GM18858 (cell line): ENCODE measurements at regions not wholly inside any gene's neighbourhood (a gene's known extent, or its start where the extent isn't known, plus 50 kb on each side); places are given as distances from the start of the nearest gene placed in this dataset.
"Not testable (repeated sequence)": the region's sequence is repeated elsewhere in the genome, so short reads cannot be mapped to it uniquely, and the experiment has no call there.

Experiments used
- ATAC-seq: cut with Tn5 transposase; IDR thresholded peaks from one replicate; pipeline ENCODE4 v1.9.1; 2021; ENCODE audit not compliant: unreplicated experiment

DNA sequence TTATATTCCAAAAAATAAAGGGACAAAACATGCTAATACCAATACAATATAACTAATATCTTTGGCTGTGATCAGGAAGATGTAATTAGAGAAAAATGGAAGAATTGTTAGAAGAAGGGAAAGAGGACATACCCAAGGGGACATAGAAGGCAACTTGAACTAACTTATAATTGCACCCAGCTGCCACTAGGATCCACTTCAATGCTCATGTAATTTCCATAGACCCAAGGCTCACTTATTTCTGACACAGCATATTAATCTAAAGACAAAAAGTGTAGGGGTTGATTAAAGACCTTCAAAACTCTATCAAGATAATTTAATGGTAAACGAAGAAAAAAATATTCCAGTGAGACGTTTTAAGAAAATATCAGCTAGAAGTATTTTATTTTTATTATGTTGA is 396.0 kb upstream of the ADGRB3 start:
- ATAC-seq, result no peak

GRCh38 chr6:68238097-68238601 is 396.9 kb upstream of the ADGRB3 start:
- peak; percentile 50 for ATAC-seq

DNA sequence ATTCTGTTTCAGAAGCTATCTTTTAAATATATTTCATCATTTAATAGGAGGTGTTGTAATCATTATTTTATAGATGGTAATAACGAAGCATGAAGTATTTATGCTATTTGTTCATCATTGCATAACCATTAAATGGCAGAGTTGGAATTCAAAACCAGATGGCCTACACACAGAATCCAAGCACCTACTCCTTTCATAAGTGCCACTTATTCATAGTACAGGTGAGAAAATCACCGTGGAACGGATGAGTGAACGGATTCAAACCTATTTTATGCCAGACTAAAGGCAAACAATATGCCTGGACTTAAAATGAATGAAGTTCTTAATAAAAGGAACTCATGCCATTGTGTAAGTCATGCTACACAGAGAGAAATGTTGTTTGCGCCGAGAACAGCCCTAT is 397.9 kb upstream of the ADGRB3 start:
- no peak for ATAC-seq

DNA sequence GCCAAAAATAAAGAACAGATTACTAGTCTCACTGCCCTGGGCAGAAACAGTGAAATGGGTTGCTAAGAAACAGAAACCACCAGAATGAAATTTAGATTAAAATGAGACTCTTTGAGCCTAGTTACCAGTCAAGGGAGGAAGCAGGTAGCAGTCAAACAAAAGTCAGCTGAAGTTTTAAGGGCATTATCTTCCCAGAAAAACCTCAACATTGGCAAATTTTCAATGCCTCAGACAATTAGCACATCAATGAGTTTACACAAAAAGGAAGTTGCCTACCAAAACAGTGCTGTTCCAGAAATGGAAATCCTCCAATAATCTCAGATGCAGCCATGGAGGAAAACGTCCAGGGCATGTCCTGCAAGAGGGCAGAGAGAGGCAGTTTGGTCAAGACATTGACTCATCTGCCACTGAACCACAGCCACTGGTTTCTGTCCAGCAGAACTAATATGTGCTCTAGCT is 399.7 kb upstream of the ADGRB3 start:
- no peak for ATAC-seq

DNA sequence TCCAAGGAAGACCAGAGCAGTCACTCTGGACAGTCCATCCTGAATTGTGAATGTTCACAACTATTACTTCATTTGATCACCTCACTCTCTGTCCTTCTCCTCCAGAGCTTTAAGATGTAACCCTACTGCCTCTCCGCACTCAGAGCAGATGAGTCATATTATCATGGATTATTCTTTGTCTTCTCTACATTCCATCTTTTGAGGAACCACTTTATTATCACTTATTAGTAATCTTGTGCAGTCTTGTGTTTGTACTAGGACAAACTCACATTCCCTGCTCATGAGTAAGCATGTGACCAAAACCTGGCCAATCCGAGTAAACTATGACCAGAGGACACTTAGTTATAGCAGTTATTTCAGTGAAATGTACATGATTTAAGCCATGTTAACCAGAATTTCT is 401.5 kb upstream of the ADGRB3 start:
- no peak for ATAC-seq

GRCh38 chr6:68229566-68229965 is 405.5 kb upstream of the ADGRB3 start:
- ATAC-seq, result no peak

DNA sequence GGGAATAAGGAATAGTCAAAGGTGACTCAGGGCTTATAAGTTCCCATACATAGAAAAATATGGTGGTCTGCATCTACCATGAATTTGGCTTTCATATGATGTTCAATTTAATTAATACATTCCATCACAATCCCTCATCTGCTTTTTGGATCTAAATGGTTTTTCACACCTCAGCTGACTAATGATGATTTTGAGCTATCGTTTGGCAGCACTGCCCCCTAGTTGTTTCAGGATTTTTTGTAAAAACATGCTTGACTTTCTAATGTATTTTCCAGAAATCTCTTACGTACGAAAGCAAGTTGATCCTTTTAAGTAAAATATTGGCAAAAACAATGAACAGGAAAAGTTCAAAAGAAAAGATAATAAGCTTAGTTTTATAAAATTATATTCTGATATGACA is 408.6 kb upstream of the ADGRB3 start:
- no peak for ATAC-seq

- no peak for ATAC-seq
Observed at GRCh38 chr6:68225729-68226128, 409.4 kb upstream of the ADGRB3 start.

- ATAC-seq, result no peak
Observed at GRCh38 chr6:68211242-68211795, 423.8 kb upstream of the ADGRB3 start.

DNA sequence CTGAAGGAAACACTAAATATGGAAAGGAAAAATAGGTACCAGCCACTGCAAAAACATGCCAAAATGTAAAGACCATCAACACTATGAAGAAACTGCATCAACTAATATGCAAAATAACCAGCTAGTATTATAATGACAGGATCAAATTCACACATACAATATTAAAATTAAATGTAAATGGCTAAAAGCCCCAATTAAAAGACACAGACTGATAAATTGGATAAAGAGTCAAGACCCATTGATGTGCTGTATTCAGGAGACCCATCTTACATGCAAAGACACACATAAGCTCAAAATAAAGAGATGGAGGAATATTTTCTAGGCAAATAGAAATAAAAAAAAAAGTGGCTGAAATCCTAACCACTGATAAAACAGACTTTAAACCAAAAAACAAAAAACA is 427.5 kb upstream of the ADGRB3 start:
- ATAC-seq, result not testable (repeated sequence)

GRCh38 chr6:68200929-68201328 is 434.2 kb upstream of the ADGRB3 start:
- ATAC-seq, result no peak

DNA sequence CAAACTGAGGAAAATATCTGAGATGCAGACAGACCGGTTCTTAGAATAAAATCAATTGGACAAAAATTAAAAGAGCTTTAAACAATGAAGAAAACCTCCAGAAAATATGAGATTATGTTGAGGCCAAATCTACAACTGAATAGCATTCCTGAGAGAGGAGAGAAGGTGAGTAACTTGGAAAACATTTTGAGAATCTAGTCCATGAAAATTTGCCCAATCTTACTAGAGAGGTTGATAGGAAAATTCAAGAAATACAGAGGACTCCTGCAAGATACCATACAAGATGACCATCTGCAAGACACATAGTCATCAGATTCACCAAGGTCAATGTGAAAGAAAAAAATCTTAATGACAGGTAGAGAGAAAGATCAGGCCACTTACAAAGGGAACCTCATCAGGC is 437.7 kb upstream of the ADGRB3 start:
- ATAC-seq, result no peak

DNA sequence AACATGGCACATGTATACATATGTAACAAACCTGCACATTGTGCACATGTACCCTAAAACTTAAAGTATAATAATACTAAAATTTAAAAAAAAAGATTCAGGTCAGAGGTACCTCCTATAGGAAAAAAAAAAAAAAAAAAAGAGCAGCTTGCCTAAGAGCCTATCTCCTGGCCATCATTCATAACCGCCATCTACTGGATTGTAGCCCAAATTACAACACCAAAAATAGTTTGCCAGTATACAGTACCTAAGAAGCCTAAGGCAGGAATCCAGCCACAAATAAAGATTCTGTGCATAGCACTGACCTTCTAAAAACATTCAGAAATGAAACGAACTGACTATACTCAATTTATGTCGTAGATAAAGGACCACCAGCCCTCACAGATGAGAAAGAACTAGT is 438.4 kb upstream of the ADGRB3 start:
- peak; percentile 71 for ATAC-seq

DNA sequence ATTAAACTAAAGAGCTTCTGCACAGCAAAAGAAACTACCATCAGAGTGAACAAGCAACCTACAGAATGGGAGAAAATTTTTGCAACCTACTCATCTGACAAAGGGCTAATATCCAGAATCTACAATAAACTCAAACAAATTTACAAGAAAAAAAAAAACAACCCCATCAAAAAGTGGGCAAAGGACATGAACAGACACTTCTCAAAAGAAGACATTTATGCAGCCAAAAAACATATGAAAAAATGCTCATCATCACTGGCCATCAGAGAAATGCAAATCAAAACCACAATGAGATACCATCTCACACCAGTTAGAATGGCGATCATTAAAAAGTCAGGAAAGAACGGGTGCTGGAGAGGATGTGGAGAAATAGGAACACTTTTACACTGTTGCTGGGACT is 439.3 kb upstream of the ADGRB3 start:
- not testable (repeated sequence) for ATAC-seq

- ATAC-seq, result no peak
Observed at GRCh38 chr6:68194846-68195478, 440.1 kb upstream of the ADGRB3 start.

GRCh38 chr6:68192988-68193387 is 442.1 kb upstream of the ADGRB3 start:
- no peak for ATAC-seq

GRCh38 chr6:68189217-68189815 is 445.8 kb upstream of the ADGRB3 start:
- ATAC-seq, result no peak

- ATAC-seq, result no peak
Observed at GRCh38 chr6:68186870-68187269, 448.2 kb upstream of the ADGRB3 start.

- ATAC-seq, result no peak
Observed at GRCh38 chr6:68182386-68182785, 452.7 kb upstream of the ADGRB3 start.

DNA sequence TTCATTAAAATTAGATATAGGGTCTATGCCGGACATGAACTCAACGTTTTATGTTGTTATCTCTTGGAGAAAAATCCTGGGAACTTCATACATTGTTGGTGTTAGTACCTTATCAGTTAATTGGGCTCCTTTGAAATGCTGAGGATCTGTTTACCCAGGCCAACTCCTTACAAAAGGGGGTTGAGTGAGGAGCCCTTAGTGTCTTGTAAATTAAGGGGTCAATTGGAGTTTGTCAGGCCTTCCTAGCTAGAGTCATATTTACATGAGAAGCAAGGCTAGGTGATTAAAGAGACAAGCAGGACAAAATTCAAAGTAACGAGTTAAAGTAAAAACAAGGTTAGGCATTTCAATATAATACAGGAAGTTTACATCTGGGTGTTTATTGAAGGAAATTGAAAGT is 454.1 kb upstream of the ADGRB3 start:
- ATAC-seq, result not testable (repeated sequence)

DNA sequence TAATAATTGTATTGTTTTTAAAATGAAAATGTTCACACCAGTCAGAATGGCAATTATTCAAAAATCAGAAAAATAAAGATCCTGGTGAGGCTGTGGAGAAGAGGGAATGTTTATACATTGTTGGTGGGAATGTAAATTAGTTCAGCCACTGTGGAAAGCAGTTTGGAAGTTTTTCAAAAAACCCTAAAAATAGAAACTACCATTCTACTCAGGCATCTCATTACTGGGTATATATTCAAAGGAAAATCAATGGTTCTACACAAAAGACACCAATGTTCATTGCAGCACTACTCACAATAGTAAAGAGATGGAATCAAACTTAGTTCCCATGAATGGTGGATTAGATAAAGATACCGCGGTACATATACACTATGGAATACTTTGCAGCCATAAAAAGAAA is 461.5 kb upstream of the ADGRB3 start:
- ATAC-seq, result no peak

- no peak for ATAC-seq
Observed at GRCh38 chr6:68169922-68170321, 465.2 kb upstream of the ADGRB3 start.
